ENCODE measurements at regions not wholly inside any gene's neighbourhood (a gene's known extent, or its start where the extent isn't known, plus 50 kb on each side); places are given as distances from the start of the nearest gene placed in this dataset.

- no peak for TF ChIP-seq CTCF (IDR thresholded peaks at IDR 0.05; ENCODE audit: insufficient read depth, low read depth, low read length)
- DNase-seq (ENCODE audit: low read depth), result no peak
Measured at GRCh38 chr6:119483908-119484307, 134.3 kb upstream of the MAN1A1 start.

GRCh38 chr6:119482850-119483285 lies 133.3 kb upstream of the MAN1A1 start:
- TF ChIP-seq CTCF (IDR thresholded peaks at IDR 0.05; ENCODE audit: insufficient read depth, low read depth, low read length), result no peak
- no peak overlapping the region for H3K4me3 ChIP-seq (ENCODE audit: low read depth, low read length)
- no peak for DNase-seq (ENCODE audit: low read depth)

More at GRCh38 chr6:119483908-119484307, 134.3 kb upstream of the MAN1A1 start:
- H3K4me3 ChIP-seq (ENCODE audit: low read depth, low read length), result no peak overlapping the region

GRCh38 chr6:119481976-119482375 lies 132.4 kb upstream of the MAN1A1 start:
- TF ChIP-seq CTCF (IDR thresholded peaks at IDR 0.05; ENCODE audit: insufficient read depth, low read depth, low read length), result no peak
- H3K4me3 ChIP-seq (ENCODE audit: low read depth, low read length), result no peak overlapping the region
- no peak for DNase-seq (ENCODE audit: low read depth)

GRCh38 chr6:119480961-119481497 lies 131.5 kb upstream of the MAN1A1 start:
- DNase-seq (ENCODE audit: low read depth), result no peak
- no peak for TF ChIP-seq CTCF (IDR thresholded peaks at IDR 0.05; ENCODE audit: insufficient read depth, low read depth, low read length)
- no peak overlapping the region for H3K4me3 ChIP-seq (ENCODE audit: low read depth, low read length)

- no peak for TF ChIP-seq CTCF (IDR thresholded peaks at IDR 0.05; ENCODE audit: insufficient read depth, low read depth, low read length)
- DNase-seq (ENCODE audit: low read depth), result peak; percentile 72
- no peak overlapping the region for H3K4me3 ChIP-seq (ENCODE audit: low read depth, low read length)
Measured at GRCh38 chr6:119479860-119480655, 130.5 kb upstream of the MAN1A1 start.

GRCh38 chr6:119476554-119476953 lies 127.0 kb upstream of the MAN1A1 start:
- DNase-seq (ENCODE audit: low read depth), result peak; percentile 27
- no peak for TF ChIP-seq CTCF (IDR thresholded peaks at IDR 0.05; ENCODE audit: insufficient read depth, low read depth, low read length)
- H3K4me3 ChIP-seq (ENCODE audit: low read depth, low read length), result no peak overlapping the region
